Spleen (tissue), 11 donors: ENCODE measurements at regions not wholly inside any gene's neighbourhood (a gene's known extent, or its start where the extent isn't known, plus 50 kb on each side); places are given as distances from the start of the nearest gene placed in this dataset.

Experiments used
- DNase-seq: peaks from one replicate; pipeline ENCODE4 v3.0.0-alpha.2; 2020
- H3K27ac ChIP-seq, 8 donors: fragments of 200-600 bp; sonication (generic) in 7 of 8; 1 replicate in 4 of 8; 2 replicates in 4 of 8; pipeline versions ENCODE4 v1.5.0 to v1.8.0; 2016 to 2021; ENCODE audit warnings: inconsistent platforms in 4 of 8, mild to moderate bottlenecking in 4 of 8, moderate library complexity in 1 of 8
- H3K27me3 ChIP-seq, 7 donors: fragments of 200-600 bp; sonication (generic) in 6 of 7; replicated peaks in 1 of 7; 1 replicate in 4 of 7; 2 replicates in 3 of 7; pipeline versions ENCODE4 v1.5.0 to v1.8.0; 2016 to 2021; ENCODE audit warnings: inconsistent platforms in 3 of 7, mild to moderate bottlenecking in 1 of 7
- H3K36me3 ChIP-seq, 6 donors: fragments of 200-600 bp; sonication (generic) in 5 of 6; 1 replicate in 4 of 6; 2 replicates in 2 of 6; pipeline versions ENCODE4 v1.5.0 to v1.8.0; 2016 to 2021; ENCODE audit warnings: inconsistent platforms in 2 of 6
- H3K4me1 ChIP-seq, 6 donors: fragments of 200-600 bp; sonication (generic) in 5 of 6; 1 replicate in 3 of 6; 2 replicates in 3 of 6; pipeline versions ENCODE4 v1.5.0 to v1.8.0; 2016 to 2021; ENCODE audit warnings: inconsistent platforms in 3 of 6
- H3K4me3 ChIP-seq, 8 donors: fragments of 200-600 bp; sonication (generic) in 7 of 8; 1 replicate in 4 of 8; 2 replicates in 4 of 8; pipeline versions ENCODE4 v1.5.0 to v1.8.0; 2016 to 2021; ENCODE audit warnings: inconsistent platforms in 4 of 8, mild to moderate bottlenecking in 4 of 8, moderate library complexity in 2 of 8
- H3K9me3 ChIP-seq, 8 donors: fragments of 200-600 bp; sonication (generic) in 7 of 8; 1 replicate in 4 of 8; 2 replicates in 4 of 8; pipeline versions ENCODE4 v1.5.0 to v1.8.0; 2016 to 2021; ENCODE audit warnings: inconsistent platforms in 4 of 8
- POLR2A ChIP-seq, 3 donors: fragments of 450-650 bp; IDR thresholded peaks; one replicate each; pipeline ENCODE4 v1.5.1; 2017; ENCODE audit warnings: antibody characterized with exemption in 3 of 3, mild to moderate bottlenecking in 1 of 3
- POLR2AphosphoS5 ChIP-seq, 3 donors: sonication (generic); formaldehyde crosslinking; IDR thresholded peaks; one replicate each; pipeline ENCODE4 v1.5.1; 2017; ENCODE audit warnings: antibody characterized with exemption in 3 of 3
- WGBS, 5 donors: extraction: QIAGEN DNeasy Blood & Tissue Kit in 3 of 5; methylation state at CpG; one replicate each; pipeline versions ENCODE4 v1.1.5 to v1.1.7; 2013 to 2018; 5-methylcytosine and 5-hydroxymethylcytosine counted together
- intact Hi-C: fragments of 100-400 bp; cut with DNase I; formaldehyde crosslinking; loops from one replicate; pipeline ENCODE4 v1.15.0; 2023; ENCODE audit warnings: low total_unique reads
- TF ChIP-seq, protein P1 (sequence below), 11 experiments: fragments of 200-600 bp in 7 of 11; fragments of 450-650 bp in 4 of 11; sonication (generic) in 4 of 11; IDR thresholded peaks in 8 of 11; conservative IDR thresholded peaks in 3 of 11; 1 replicate in 7 of 11; 2 replicates in 4 of 11; pipeline versions ENCODE4 v1.4.0 to v1.8.0; 2016 to 2021; ENCODE audit warnings: antibody characterized with exemption in 11 of 11, inconsistent platforms in 4 of 11, mild to moderate bottlenecking in 1 of 11
- donor health status: healthy with polysubstance abuse.
- donor health status: DM: no; HTN: no; CAD: no; lungs with moderate emphysema.
- donor health status: DM: no; HTN: no; CAD: no.
- donor health status: Bipolar disorder and iron deficiency.
- donor health status: healthy.
- donor health status: DM: no; HTN: no; CAD: no.
- donor health status: DM: yes; HTN: yes; CAD: no.

DNA sequence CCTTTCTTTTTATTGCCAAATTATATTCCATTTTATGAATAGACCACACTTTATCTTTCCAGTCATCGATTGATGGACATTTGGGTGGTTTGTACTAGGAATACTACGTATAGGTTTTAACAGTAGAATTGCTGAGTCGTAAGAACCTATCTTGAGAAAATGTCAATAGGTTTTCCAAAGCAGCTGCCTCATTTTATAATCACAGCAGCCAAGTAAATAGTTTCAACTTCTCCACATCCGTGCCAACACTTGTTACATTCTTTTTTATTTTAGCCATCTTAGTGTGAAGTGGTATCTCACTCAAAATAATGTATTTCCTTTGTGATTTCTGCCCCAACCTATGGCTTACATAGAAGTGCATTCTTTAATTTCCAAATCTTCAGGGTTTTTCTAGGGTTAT is 479.2 kb downstream of the CDH26 start:
- H3K36me3 ChIP-seq = no peaks in the 10 kb centered on the region
- no peak overlapping the region for H3K4me3 ChIP-seq
- no peaks in the 10 kb centered on the region for H3K27me3 ChIP-seq
- DNase-seq = no peak
- WGBS, 5 donors = 71 to 81% (median 77%) methylated on average over 4 of the region's 4 CpGs
- H3K27ac ChIP-seq = no peak overlapping the region
- intact Hi-C loops = no loop called here
- H3K4me1 ChIP-seq = no peaks in the 10 kb centered on the region
- peaks cover 0 to 14% (median 3%) of the 10 kb centered on the region in 8 donors for H3K9me3 ChIP-seq
- no peak for TF ChIP-seq POLR2A (IDR thresholded peaks at IDR 0.05)
- no peak for TF ChIP-seq POLR2AphosphoS5 (IDR thresholded peaks at IDR 0.05)
- TF ChIP-seq, protein P1, sequence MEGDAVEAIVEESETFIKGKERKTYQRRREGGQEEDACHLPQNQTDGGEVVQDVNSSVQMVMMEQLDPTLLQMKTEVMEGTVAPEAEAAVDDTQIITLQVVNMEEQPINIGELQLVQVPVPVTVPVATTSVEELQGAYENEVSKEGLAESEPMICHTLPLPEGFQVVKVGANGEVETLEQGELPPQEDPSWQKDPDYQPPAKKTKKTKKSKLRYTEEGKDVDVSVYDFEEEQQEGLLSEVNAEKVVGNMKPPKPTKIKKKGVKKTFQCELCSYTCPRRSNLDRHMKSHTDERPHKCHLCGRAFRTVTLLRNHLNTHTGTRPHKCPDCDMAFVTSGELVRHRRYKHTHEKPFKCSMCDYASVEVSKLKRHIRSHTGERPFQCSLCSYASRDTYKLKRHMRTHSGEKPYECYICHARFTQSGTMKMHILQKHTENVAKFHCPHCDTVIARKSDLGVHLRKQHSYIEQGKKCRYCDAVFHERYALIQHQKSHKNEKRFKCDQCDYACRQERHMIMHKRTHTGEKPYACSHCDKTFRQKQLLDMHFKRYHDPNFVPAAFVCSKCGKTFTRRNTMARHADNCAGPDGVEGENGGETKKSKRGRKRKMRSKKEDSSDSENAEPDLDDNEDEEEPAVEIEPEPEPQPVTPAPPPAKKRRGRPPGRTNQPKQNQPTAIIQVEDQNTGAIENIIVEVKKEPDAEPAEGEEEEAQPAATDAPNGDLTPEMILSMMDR (IDR thresholded peaks at IDR 0.05 in 8 of 11, conservative IDR thresholded peaks at IDR 0.05 in 3 of 11) = no peak

GRCh38 chr20:60446267-60447111 is 488.3 kb downstream of the CDH26 start:
- intact Hi-C loops = no loop called here
- WGBS, 5 donors = 22 to 34% (median 33%) methylated on average over 9 of the region's 9 CpGs
- H3K9me3 ChIP-seq = peaks cover 0 to 5% (median 0%) of the 10 kb centered on the region in 8 donors

GRCh38 chr20:60447703-60448102 is 489.5 kb downstream of the CDH26 start:
- WGBS, 5 donors = 53 to 70% (median 61%) methylated on average over 3 of the region's 3 CpGs
- H3K9me3 ChIP-seq = no peaks in the 10 kb centered on the region
- intact Hi-C loops = no loop called here
- no peak overlapping the region for H3K4me3 ChIP-seq
- no peaks in the 10 kb centered on the region for H3K4me1 ChIP-seq
- H3K36me3 ChIP-seq = no peaks in the 10 kb centered on the region
- no peak overlapping the region for H3K27ac ChIP-seq
- H3K27me3 ChIP-seq = peaks cover 0 to 18% (median 0%) of the 10 kb centered on the region in 7 donors
- TF ChIP-seq POLR2A (IDR thresholded peaks at IDR 0.05) (no peak), POLR2AphosphoS5 (IDR thresholded peaks at IDR 0.05) (no peak)
- TF ChIP-seq, protein P1 (IDR thresholded peaks at IDR 0.05 in 8 of 11, conservative IDR thresholded peaks at IDR 0.05 in 3 of 11) = no peak
- DNase-seq = no peak

More at GRCh38 chr20:60446267-60447111, 488.3 kb downstream of the CDH26 start:
- no peaks in the 10 kb centered on the region for H3K4me1 ChIP-seq
- TF ChIP-seq POLR2AphosphoS5 (IDR thresholded peaks at IDR 0.05) (no peak), POLR2A (IDR thresholded peaks at IDR 0.05) (no peak)
- TF ChIP-seq, protein P1 (IDR thresholded peaks at IDR 0.05 in 8 of 11, conservative IDR thresholded peaks at IDR 0.05 in 3 of 11) = no peak
- no peak for DNase-seq
- H3K36me3 ChIP-seq = no peaks in the 10 kb centered on the region
- H3K27ac ChIP-seq = no peak overlapping the region
- H3K27me3 ChIP-seq = peaks cover 0 to 18% (median 0%) of the 10 kb centered on the region in 7 donors
- H3K4me3 ChIP-seq = no peak overlapping the region
